HepG2 (cell line): ENCODE measurements at regions not wholly inside any gene's neighbourhood (a gene's known extent, or its start where the extent isn't known, plus 50 kb on each side); places are given as distances from the start of the nearest gene placed in this dataset.
"Not testable (repeated sequence)": the region's sequence is repeated elsewhere in the genome, so short reads cannot be mapped to it uniquely, and the experiment has no call there.

Source experiments
- BCLAF1 ChIP-seq: fragments of 450-650 bp; IDR thresholded peaks from 2 replicates; pipeline ENCODE4 v1.6.1; 2017; ENCODE audit warnings: mild to moderate bottlenecking
- CBX2 ChIP-seq, 2 experiments: fragments of 200-600 bp in 1 of 2; sonication (generic); formaldehyde crosslinking in 1 of 2; IDR thresholded peaks; 2 replicates each; pipeline versions ENCODE4 v1.7.0 to v1.8.1; 2018 to 2022; ENCODE audit warnings: low read depth in 2 of 2, low read length in 1 of 2, mild to moderate bottlenecking in 1 of 2, missing genetic modification reagents in 1 of 2
- CHD2 ChIP-seq: IDR thresholded peaks from 2 replicates; pipeline ENCODE4 v1.6.1; 2011; ENCODE audit warnings: low read depth, low read length, improper control_type of control experiment
- E2F5 ChIP-seq: sonication (generic); formaldehyde crosslinking; conservative IDR thresholded peaks from 2 replicates; pipeline ENCODE4 v1.4.0; 2020; ENCODE audit warnings: missing genetic modification reagents
- MXI1 ChIP-seq: IDR thresholded peaks from 3 replicates; pipeline ENCODE4 v1.6.1; 2012; ENCODE audit warnings: low read depth, low read length, inconsistent platforms, borderline replicate concordance
- PHF21A ChIP-seq: sonication (generic); formaldehyde crosslinking; IDR thresholded peaks from 2 replicates; pipeline ENCODE4 v1.5.0; 2020; ENCODE audit warnings: mild to moderate bottlenecking, missing genetic modification reagents
- POLR2A ChIP-seq, 2 experiments: IDR thresholded peaks; 2 replicates each; pipeline ENCODE4 v1.6.1; 2011; ENCODE audit warnings: low read depth in 2 of 2, low read length in 2 of 2, mild to moderate bottlenecking in 1 of 2, moderate library complexity in 1 of 2; ENCODE audit not compliant: insufficient read depth in 1 of 2
- RBM22 ChIP-seq: fragments of 200-400 bp; formaldehyde crosslinking; optimal IDR thresholded peaks from 2 replicates; pipeline ENCODE3; 2017; ENCODE audit warnings: mild to moderate bottlenecking, low read length, moderate library complexity
- SIX4 ChIP-seq: sonication (generic); formaldehyde crosslinking; IDR thresholded peaks from 2 replicates; pipeline ENCODE4 v1.4.0; 2020; ENCODE audit warnings: missing genetic modification reagents
- SKIL ChIP-seq: sonication (generic); formaldehyde crosslinking; IDR thresholded peaks from 2 replicates; pipeline ENCODE4 v1.8.0; 2022; ENCODE audit warnings: missing genetic modification reagents, mild to moderate bottlenecking, moderate library complexity, borderline replicate concordance
- ZSCAN25 ChIP-seq: sonication (generic); formaldehyde crosslinking; IDR thresholded peaks from 2 replicates; pipeline ENCODE4 v1.8.0; 2022; ENCODE audit warnings: mild to moderate bottlenecking, missing genetic modification reagents
- TF ChIP-seq, protein P1 (sequence below): sonication (generic); formaldehyde crosslinking; IDR thresholded peaks from 2 replicates; pipeline ENCODE4 v1.5.1; 2020; ENCODE audit warnings: missing genetic modification reagents, mild to moderate bottlenecking, borderline replicate concordance
- TF ChIP-seq, protein P2 (sequence below): sonication (generic); formaldehyde crosslinking; IDR thresholded peaks from 2 replicates; pipeline ENCODE4 v1.5.0; 2020; ENCODE audit warnings: mild to moderate bottlenecking, missing genetic modification reagents, moderate library complexity
- TF ChIP-seq, protein P3 (sequence below): sonication (generic); formaldehyde crosslinking; IDR thresholded peaks from 2 replicates; pipeline ENCODE4 v1.9.0; 2021; ENCODE audit warnings: missing genetic modification reagents, borderline replicate concordance

DNA sequence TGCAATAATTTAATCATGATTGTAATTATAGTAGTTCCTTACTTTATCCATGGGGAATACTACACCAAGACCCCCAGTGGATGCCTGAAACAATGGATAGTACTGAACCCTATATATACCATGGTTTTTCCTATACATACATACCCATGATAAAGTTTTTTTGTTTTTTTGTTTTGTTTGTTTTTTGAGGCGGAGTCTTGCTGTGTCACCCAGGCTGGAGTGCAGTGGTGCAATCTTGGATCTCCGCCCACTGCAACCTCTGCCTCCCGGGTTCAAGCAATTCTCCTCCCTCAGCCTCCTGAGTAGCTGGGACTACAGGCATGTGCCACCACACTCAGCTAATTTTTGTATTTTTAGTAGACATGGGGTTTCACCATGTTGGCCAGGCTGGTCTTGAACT is 135.3 kb upstream of the HNRNPU start:
- TF ChIP-seq CHD2; RBM22; PHF21A (CRISPR knock-in tag); E2F5 (CRISPR knock-in tag); SIX4 (CRISPR knock-in tag); SKIL (CRISPR knock-in tag); ZSCAN25 (CRISPR knock-in tag); MXI1; POLR2A (IDR thresholded peaks at IDR 0.05; ENCODE audit: insufficient read depth in 1 of 2, low read depth in 2 of 2, low read length in 2 of 2); CBX2 (IDR thresholded peaks at IDR 0.05; ENCODE audit: low read depth, low read length); CBX2 (CRISPR knock-in tag; IDR thresholded peaks at IDR 0.05; ENCODE audit: low read depth); BCLAF1: not testable (repeated sequence)
- TF ChIP-seq, protein P1, sequence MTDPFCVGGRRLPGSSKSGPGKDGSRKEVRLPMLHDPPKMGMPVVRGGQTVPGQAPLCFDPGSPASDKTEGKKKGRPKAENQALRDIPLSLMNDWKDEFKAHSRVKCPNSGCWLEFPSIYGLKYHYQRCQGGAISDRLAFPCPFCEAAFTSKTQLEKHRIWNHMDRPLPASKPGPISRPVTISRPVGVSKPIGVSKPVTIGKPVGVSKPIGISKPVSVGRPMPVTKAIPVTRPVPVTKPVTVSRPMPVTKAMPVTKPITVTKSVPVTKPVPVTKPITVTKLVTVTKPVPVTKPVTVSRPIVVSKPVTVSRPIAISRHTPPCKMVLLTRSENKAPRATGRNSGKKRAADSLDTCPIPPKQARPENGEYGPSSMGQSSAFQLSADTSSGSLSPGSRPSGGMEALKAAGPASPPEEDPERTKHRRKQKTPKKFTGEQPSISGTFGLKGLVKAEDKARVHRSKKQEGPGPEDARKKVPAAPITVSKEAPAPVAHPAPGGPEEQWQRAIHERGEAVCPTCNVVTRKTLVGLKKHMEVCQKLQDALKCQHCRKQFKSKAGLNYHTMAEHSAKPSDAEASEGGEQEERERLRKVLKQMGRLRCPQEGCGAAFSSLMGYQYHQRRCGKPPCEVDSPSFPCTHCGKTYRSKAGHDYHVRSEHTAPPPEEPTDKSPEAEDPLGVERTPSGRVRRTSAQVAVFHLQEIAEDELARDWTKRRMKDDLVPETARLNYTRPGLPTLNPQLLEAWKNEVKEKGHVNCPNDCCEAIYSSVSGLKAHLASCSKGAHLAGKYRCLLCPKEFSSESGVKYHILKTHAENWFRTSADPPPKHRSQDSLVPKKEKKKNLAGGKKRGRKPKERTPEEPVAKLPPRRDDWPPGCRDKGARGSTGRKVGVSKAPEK (CRISPR knock-in tag) = not testable (repeated sequence)
- TF ChIP-seq, protein P2, sequence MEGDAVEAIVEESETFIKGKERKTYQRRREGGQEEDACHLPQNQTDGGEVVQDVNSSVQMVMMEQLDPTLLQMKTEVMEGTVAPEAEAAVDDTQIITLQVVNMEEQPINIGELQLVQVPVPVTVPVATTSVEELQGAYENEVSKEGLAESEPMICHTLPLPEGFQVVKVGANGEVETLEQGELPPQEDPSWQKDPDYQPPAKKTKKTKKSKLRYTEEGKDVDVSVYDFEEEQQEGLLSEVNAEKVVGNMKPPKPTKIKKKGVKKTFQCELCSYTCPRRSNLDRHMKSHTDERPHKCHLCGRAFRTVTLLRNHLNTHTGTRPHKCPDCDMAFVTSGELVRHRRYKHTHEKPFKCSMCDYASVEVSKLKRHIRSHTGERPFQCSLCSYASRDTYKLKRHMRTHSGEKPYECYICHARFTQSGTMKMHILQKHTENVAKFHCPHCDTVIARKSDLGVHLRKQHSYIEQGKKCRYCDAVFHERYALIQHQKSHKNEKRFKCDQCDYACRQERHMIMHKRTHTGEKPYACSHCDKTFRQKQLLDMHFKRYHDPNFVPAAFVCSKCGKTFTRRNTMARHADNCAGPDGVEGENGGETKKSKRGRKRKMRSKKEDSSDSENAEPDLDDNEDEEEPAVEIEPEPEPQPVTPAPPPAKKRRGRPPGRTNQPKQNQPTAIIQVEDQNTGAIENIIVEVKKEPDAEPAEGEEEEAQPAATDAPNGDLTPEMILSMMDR = not testable (repeated sequence)
- TF ChIP-seq, protein P3, sequence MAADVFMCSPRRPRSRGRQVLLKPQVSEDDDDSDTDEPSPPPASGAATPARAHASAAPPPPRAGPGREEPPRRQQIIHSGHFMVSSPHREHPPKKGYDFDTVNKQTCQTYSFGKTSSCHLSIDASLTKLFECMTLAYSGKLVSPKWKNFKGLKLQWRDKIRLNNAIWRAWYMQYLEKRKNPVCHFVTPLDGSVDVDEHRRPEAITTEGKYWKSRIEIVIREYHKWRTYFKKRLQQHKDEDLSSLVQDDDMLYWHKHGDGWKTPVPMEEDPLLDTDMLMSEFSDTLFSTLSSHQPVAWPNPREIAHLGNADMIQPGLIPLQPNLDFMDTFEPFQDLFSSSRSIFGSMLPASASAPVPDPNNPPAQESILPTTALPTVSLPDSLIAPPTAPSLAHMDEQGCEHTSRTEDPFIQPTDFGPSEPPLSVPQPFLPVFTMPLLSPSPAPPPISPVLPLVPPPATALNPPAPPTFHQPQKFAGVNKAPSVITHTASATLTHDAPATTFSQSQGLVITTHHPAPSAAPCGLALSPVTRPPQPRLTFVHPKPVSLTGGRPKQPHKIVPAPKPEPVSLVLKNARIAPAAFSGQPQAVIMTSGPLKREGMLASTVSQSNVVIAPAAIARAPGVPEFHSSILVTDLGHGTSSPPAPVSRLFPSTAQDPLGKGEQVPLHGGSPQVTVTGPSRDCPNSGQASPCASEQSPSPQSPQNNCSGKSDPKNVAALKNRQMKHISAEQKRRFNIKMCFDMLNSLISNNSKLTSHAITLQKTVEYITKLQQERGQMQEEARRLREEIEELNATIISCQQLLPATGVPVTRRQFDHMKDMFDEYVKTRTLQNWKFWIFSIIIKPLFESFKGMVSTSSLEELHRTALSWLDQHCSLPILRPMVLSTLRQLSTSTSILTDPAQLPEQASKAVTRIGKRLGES (CRISPR knock-in tag) = not testable (repeated sequence)
